AML-193 (cell line): ENCODE measurements at regions not wholly inside any gene's neighbourhood (a gene's known extent, or its start where the extent isn't known, plus 50 kb on each side); places are given as distances from the start of the nearest gene placed in this dataset.
"Not testable (repeated sequence)": the region's sequence is repeated elsewhere in the genome, so short reads cannot be mapped to it uniquely, and the experiment has no call there.

Experiments
- DNase-seq, 2 experiments: peaks; one replicate each; lab custom pipeline; 2025; lab: John Stamatoyannopoulos, UW

GRCh38 chr9:24846248-24846912 is 300.7 kb upstream of the IZUMO3 start:
- no peak for DNase-seq

GRCh38 chr9:24844217-24844616 is 298.5 kb upstream of the IZUMO3 start:
- DNase-seq, result no peak

GRCh38 chr9:24841993-24842392 is 296.3 kb upstream of the IZUMO3 start:
- no peak for DNase-seq

- DNase-seq, result peak in 1 of 2 experiments; percentile 11
These were observed 286.6 kb upstream of the IZUMO3 start for GRCh38 chr9:24832307-24832706.

GRCh38 chr9:24828687-24829086 is 283.0 kb upstream of the IZUMO3 start:
- no peak for DNase-seq

GRCh38 chr9:24824607-24825006 is 278.9 kb upstream of the IZUMO3 start:
- no peak for DNase-seq

GRCh38 chr9:24820196-24820595 is 274.5 kb upstream of the IZUMO3 start:
- no peak for DNase-seq

GRCh38 chr9:24817756-24818155 is 272.1 kb upstream of the IZUMO3 start:
- DNase-seq, result peak in 1 of 2 experiments; percentile 19

- DNase-seq, result no peak
These were observed 270.3 kb upstream of the IZUMO3 start for GRCh38 chr9:24816006-24816405.

GRCh38 chr9:24801344-24801743 is 255.6 kb upstream of the IZUMO3 start:
- DNase-seq, result no peak

- DNase-seq, result no peak
These were observed 248.1 kb upstream of the IZUMO3 start for GRCh38 chr9:24793787-24794186.

GRCh38 chr9:24776226-24776625 is 230.5 kb upstream of the IZUMO3 start:
- DNase-seq, result no peak

- DNase-seq, result not testable (repeated sequence)
These were observed 228.5 kb upstream of the IZUMO3 start for GRCh38 chr9:24774199-24774598.

- no peak for DNase-seq
These were observed 220.4 kb upstream of the IZUMO3 start for GRCh38 chr9:24766081-24766480.

- DNase-seq, result no peak
These were observed 219.5 kb upstream of the IZUMO3 start for GRCh38 chr9:24765025-24765756.

- no peak for DNase-seq
These were observed 192.8 kb upstream of the IZUMO3 start for GRCh38 chr9:24738421-24738961.

GRCh38 chr9:24731754-24732153 is 186.1 kb upstream of the IZUMO3 start:
- no peak for DNase-seq

GRCh38 chr9:24721621-24722020 is 175.9 kb upstream of the IZUMO3 start:
- no peak for DNase-seq

- DNase-seq, result no peak
These were observed 166.5 kb upstream of the IZUMO3 start for GRCh38 chr9:24712206-24712605.

- DNase-seq, result no peak
These were observed 163.1 kb upstream of the IZUMO3 start for GRCh38 chr9:24708814-24709213.

- DNase-seq, result no peak
These were observed 153.3 kb upstream of the IZUMO3 start for GRCh38 chr9:24698881-24699518.

GRCh38 chr9:24672336-24672735 is 126.6 kb upstream of the IZUMO3 start:
- no peak for DNase-seq

GRCh38 chr9:24657387-24657786 is 111.7 kb upstream of the IZUMO3 start:
- DNase-seq, result no peak
